GM19043 (cell line): ENCODE measurements at regions not wholly inside any gene's neighbourhood (a gene's known extent, or its start where the extent isn't known, plus 50 kb on each side); places are given as distances from the start of the nearest gene placed in this dataset.

ENCODE experiments used
- ATAC-seq: cut with Tn5 transposase; IDR thresholded peaks from one replicate; pipeline ENCODE4 v1.9.1; 2021; ENCODE audit warnings: low read depth; ENCODE audit not compliant: unreplicated experiment

GRCh38 chr1:117678246-117678977, 72.6 kb downstream of the TENT5C start:
- ATAC-seq = no peak

GRCh38 chr1:117679299-117679698, 73.5 kb downstream of the TENT5C start:
- no peak for ATAC-seq

GRCh38 chr1:117679868-117680267, 74.0 kb downstream of the TENT5C start:
- no peak for ATAC-seq

- ATAC-seq = no peak
Measured at GRCh38 chr1:117680316-117681002, 74.6 kb downstream of the TENT5C start.

- ATAC-seq = no peak
Measured at GRCh38 chr1:117681093-117681900, 75.4 kb downstream of the TENT5C start.

GRCh38 chr1:117681901-117682250, 76.0 kb downstream of the TENT5C start:
- ATAC-seq = no peak

GRCh38 chr1:117682372-117682771, 76.5 kb downstream of the TENT5C start:
- no peak for ATAC-seq

- no peak for ATAC-seq
Measured at GRCh38 chr1:117683571-117684285, 77.9 kb downstream of the TENT5C start.

GRCh38 chr1:117685936-117686806, 80.3 kb downstream of the TENT5C start:
- ATAC-seq = no peak

- no peak for ATAC-seq
Measured at GRCh38 chr1:117686907-117687306, 81.1 kb downstream of the TENT5C start.

GRCh38 chr1:117689997-117690625, 84.3 kb downstream of the TENT5C start:
- no peak for ATAC-seq

- ATAC-seq = no peak
Measured at GRCh38 chr1:117691942-117692341, 86.1 kb downstream of the TENT5C start.

- no peak for ATAC-seq
Measured at GRCh38 chr1:117694543-117694942, 88.7 kb downstream of the TENT5C start.

- ATAC-seq = no peak
Measured at GRCh38 chr1:117695796-117696490, 90.1 kb downstream of the TENT5C start.

GRCh38 chr1:117696561-117696960, 90.7 kb downstream of the TENT5C start:
- no peak for ATAC-seq

GRCh38 chr1:117697220-117697781, 91.5 kb downstream of the TENT5C start:
- ATAC-seq = no peak

- no peak for ATAC-seq
Measured at GRCh38 chr1:117698398-117699160, 92.7 kb downstream of the TENT5C start.

GRCh38 chr1:117699953-117700352, 94.1 kb downstream of the TENT5C start:
- no peak for ATAC-seq
